ENCODE measurements at regions not wholly inside any gene's neighbourhood (a gene's known extent, or its start where the extent isn't known, plus 50 kb on each side); places are given as distances from the start of the nearest gene placed in this dataset.

DNA sequence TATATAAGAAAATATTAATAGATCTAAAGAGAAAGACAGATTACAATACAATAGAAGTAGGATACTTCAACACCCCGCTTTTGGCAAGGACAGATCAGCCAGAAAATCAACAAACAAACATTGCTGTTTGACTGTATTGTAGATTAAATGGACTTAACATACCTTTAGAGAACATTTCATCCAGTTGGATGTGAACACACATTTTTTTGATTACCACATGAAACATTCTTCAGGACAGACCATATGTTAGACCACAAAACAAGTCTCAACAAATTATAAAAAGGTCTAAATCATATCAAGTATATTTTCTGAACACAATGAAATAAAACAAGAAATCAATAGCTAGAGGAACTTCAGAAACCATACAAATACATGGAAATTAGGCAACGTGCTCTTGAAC lies 148.2 kb downstream of the TRMT11 start:
- no peaks in the 10 kb centered on the region for H3K4me1 Mint-ChIP-seq
- Histone ChIP-seq H3K9me3 (replicated peaks in 1 of 2; ENCODE audit: control insufficient read depth in 1 of 2, insufficient read depth in 1 of 2, low read length in 2 of 2) (no peaks in the 10 kb centered on the region), H2AFZ (ENCODE audit: insufficient read depth, low read depth, low read length, poor library complexity, severe bottlenecking) (no peak overlapping the region), H3K4me3 (replicated peaks in 1 of 3; ENCODE audit: low read depth in 2 of 3, low read length in 3 of 3) (no peak overlapping the region), H3K36me3 (replicated peaks in 1 of 2; ENCODE audit: control insufficient read depth in 1 of 2, insufficient read depth in 2 of 2, low read length in 2 of 2) (no peaks in the 10 kb centered on the region), H3K79me2 (ENCODE audit: insufficient read depth, low read length) (no peaks in the 10 kb centered on the region), H3K4me1 (ENCODE audit: control insufficient read depth in 1 of 2, insufficient read depth in 2 of 2, low read length in 2 of 2) (no peaks in the 10 kb centered on the region), H3K9ac (ENCODE audit: insufficient read depth, low read length, poor library complexity, severe bottlenecking) (no peak overlapping the region), H4K20me1 (ENCODE audit: insufficient read depth, low read length) (no peaks in the 10 kb centered on the region), H3K27me3 (ENCODE audit: control insufficient read depth in 2 of 2, insufficient read depth in 2 of 2, low read length in 2 of 2) (no peaks in the 10 kb centered on the region), H3K4me2 (replicated peaks; ENCODE audit: extremely low read depth, low read length, poor library complexity, severe bottlenecking) (no peak overlapping the region), H3K27ac (ENCODE audit: low read depth in 1 of 2, low read length in 2 of 2) (no peak overlapping the region)
- DNase-seq = no peak
- no peaks in the 10 kb centered on the region for H3K36me3 Mint-ChIP-seq
- no peaks in the 10 kb centered on the region for H3K27me3 Mint-ChIP-seq (ENCODE audit: low read depth in 3 of 3)
- no peak overlapping the region for H3K4me3 Mint-ChIP-seq
- H3K27ac Mint-ChIP-seq = no peak overlapping the region
- WGBS (ENCODE audit: insufficient coverage) = no CpG with 5 or more reads among the region's 2 CpGs
- H3K9me3 Mint-ChIP-seq = peaks cover 3 to 10% (median 4%) of the 10 kb centered on the region in 7 donors
- intact Hi-C loops (cut with micrococcal nuclease) = no loop called here
- no peak for TF ChIP-seq CTCF (IDR thresholded peaks at IDR 0.05)

- no peaks in the 10 kb centered on the region for H3K36me3 Mint-ChIP-seq
- H3K4me3 Mint-ChIP-seq = no peak overlapping the region
- no peak overlapping the region for H3K4me3 ChIP-seq (replicated peaks in 1 of 3; ENCODE audit: low read depth in 2 of 3, low read length in 3 of 3)
- H4K20me1 ChIP-seq (ENCODE audit: insufficient read depth, low read length) = no peaks in the 10 kb centered on the region
- H3K36me3 ChIP-seq (replicated peaks in 1 of 2; ENCODE audit: control insufficient read depth in 1 of 2, insufficient read depth in 2 of 2, low read length in 2 of 2) = no peaks in the 10 kb centered on the region
- peaks cover 1 to 7% (median 3%) of the 10 kb centered on the region in 7 donors for H3K9me3 Mint-ChIP-seq
- no peaks in the 10 kb centered on the region for H3K4me1 ChIP-seq (ENCODE audit: control insufficient read depth in 1 of 2, insufficient read depth in 2 of 2, low read length in 2 of 2)
- H3K9ac ChIP-seq (ENCODE audit: insufficient read depth, low read length, poor library complexity, severe bottlenecking) = no peak overlapping the region
- H3K27me3 Mint-ChIP-seq (ENCODE audit: low read depth in 3 of 3) = no peaks in the 10 kb centered on the region
- no peak overlapping the region for H2AFZ ChIP-seq (ENCODE audit: insufficient read depth, low read depth, low read length, poor library complexity, severe bottlenecking)
- intact Hi-C loops (cut with micrococcal nuclease) = no loop called here
- H3K4me2 ChIP-seq (replicated peaks; ENCODE audit: extremely low read depth, low read length, poor library complexity, severe bottlenecking) = no peak overlapping the region
- no peaks in the 10 kb centered on the region for H3K27me3 ChIP-seq (ENCODE audit: control insufficient read depth in 2 of 2, insufficient read depth in 2 of 2, low read length in 2 of 2)
- DNase-seq = no peak
- H3K4me1 Mint-ChIP-seq = no peaks in the 10 kb centered on the region
- no peaks in the 10 kb centered on the region for H3K79me2 ChIP-seq (ENCODE audit: insufficient read depth, low read length)
- no peak overlapping the region for H3K27ac Mint-ChIP-seq
- H3K27ac ChIP-seq (ENCODE audit: low read depth in 1 of 2, low read length in 2 of 2) = no peak overlapping the region
- no peaks in the 10 kb centered on the region for H3K9me3 ChIP-seq (replicated peaks in 1 of 2; ENCODE audit: control insufficient read depth in 1 of 2, insufficient read depth in 1 of 2, low read length in 2 of 2)
- no peak for TF ChIP-seq CTCF (IDR thresholded peaks at IDR 0.05)
Observed at GRCh38 chr6:126140015-126140414, 153.7 kb downstream of the TRMT11 start.
